Epithelial cell of proximal tubule (primary cell): ENCODE measurements at regions not wholly inside any gene's neighbourhood (a gene's known extent, or its start where the extent isn't known, plus 50 kb on each side); places are given as distances from the start of the nearest gene placed in this dataset.

Experiments used
- DNase-seq: peaks from one replicate; pipeline ENCODE4 v3.0.0-alpha.2; 2011; ENCODE audit warnings: low read depth
- H3K4me3 ChIP-seq: 2 replicates; pipeline ENCODE4 v1.5.1; 2011; ENCODE audit warnings: low read depth, mild to moderate bottlenecking, low read length
- CTCF ChIP-seq: conservative IDR thresholded peaks from 2 replicates; pipeline ENCODE4 v1.5.1; 2012; ENCODE audit warnings: low read depth, mild to moderate bottlenecking, low read length

- DNase-seq = peak; percentile 20
- H3K4me3 ChIP-seq = no peak overlapping the region
- no peak for TF ChIP-seq CTCF
Observed at GRCh38 chr2:75320898-75321598, 121.7 kb upstream of the TACR1 start.

GRCh38 chr2:75319951-75320350, 120.6 kb upstream of the TACR1 start:
- no peak for DNase-seq
- H3K4me3 ChIP-seq = no peak overlapping the region

GRCh38 chr2:75317802-75318201, 118.5 kb upstream of the TACR1 start:
- no peak overlapping the region for H3K4me3 ChIP-seq
- no peak for TF ChIP-seq CTCF
- DNase-seq = no peak

More at GRCh38 chr2:75319951-75320350, 120.6 kb upstream of the TACR1 start:
- no peak for TF ChIP-seq CTCF

GRCh38 chr2:75317316-75317715, 118.0 kb upstream of the TACR1 start:
- no peak for DNase-seq
- TF ChIP-seq CTCF = no peak
- H3K4me3 ChIP-seq = no peak overlapping the region

- no peak for TF ChIP-seq CTCF
- no peak for DNase-seq
- H3K4me3 ChIP-seq = no peak overlapping the region
Observed at GRCh38 chr2:75315436-75315835, 116.1 kb upstream of the TACR1 start.

- no peak overlapping the region for H3K4me3 ChIP-seq
- peak; percentile 21 for TF ChIP-seq CTCF
- no peak for DNase-seq
Observed at GRCh38 chr2:75311993-75312392, 112.7 kb upstream of the TACR1 start.

- DNase-seq = no peak
- no peak for TF ChIP-seq CTCF
- no peak overlapping the region for H3K4me3 ChIP-seq
Observed at GRCh38 chr2:75311521-75311920, 112.2 kb upstream of the TACR1 start.
